ENCODE measurements at regions not wholly inside any gene's neighbourhood (a gene's known extent, or its start where the extent isn't known, plus 50 kb on each side); places are given as distances from the start of the nearest gene placed in this dataset.
"Not testable (repeated sequence)": the region's sequence is repeated elsewhere in the genome, so short reads cannot be mapped to it uniquely, and the experiment has no call there.

- WGBS (ENCODE audit: insufficient coverage), result 53% methylated on average over 5 of the region's 5 CpGs
- H3K4me1 ChIP-seq (ENCODE audit: control extremely low read depth in 1 of 4, control insufficient read depth in 4 of 4, insufficient read depth in 4 of 4, low read length in 3 of 4); DNase-seq; H3K27ac ChIP-seq (ENCODE audit: insufficient read depth in 1 of 2, low read depth in 1 of 2, low read length in 2 of 2, poor library complexity in 1 of 2, severe bottlenecking in 2 of 2); H3K4me3 ChIP-seq (ENCODE audit: control insufficient read depth in 1 of 7, extremely low read depth in 1 of 7, insufficient read depth in 4 of 7, low read depth in 2 of 7, low read length in 6 of 7); CTCF ChIA-PET; H3K36me3 ChIP-seq (ENCODE audit: control insufficient read depth in 4 of 4, insufficient read depth in 4 of 4, low read length in 3 of 4); POLR2A ChIA-PET; H3K27me3 ChIP-seq (replicated peaks in 2 of 5; ENCODE audit: control insufficient read depth in 4 of 5, insufficient read depth in 5 of 5, low read length in 4 of 5): not testable (repeated sequence)
- H3K9me3 ChIP-seq (ENCODE audit: control extremely low read depth in 1 of 5, control insufficient read depth in 4 of 5, insufficient read depth in 2 of 5, low read depth in 1 of 5, low read length in 4 of 5), result peaks cover 0 to 31% (median 22%) of the 10 kb centered on the region in 5 experiments
These were observed 4464.8 kb upstream of the OR11H1 start for GRCh38 chr22:11063022-11063685.

DNA sequence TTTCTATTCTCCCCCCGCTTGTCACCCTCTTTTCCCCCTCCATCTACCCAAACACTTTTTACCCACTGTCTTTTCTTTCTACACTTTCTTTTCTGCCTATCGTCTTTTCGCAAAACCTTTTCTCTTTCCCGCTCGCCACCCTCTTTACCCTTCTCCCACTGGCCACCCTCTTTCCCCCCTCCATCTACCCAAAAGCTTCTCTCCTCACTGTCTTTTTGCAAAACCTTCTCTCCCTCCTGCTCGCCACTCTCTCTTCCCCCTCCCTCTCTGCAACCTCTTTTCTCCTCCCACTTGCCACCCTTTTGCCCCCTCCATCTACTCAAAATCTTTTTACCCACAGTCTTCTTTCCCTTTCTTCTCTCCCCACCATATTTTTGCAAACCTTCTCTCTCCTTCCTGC, 4462.8 kb upstream of the OR11H1 start:
- POLR2A ChIA-PET; DNase-seq; H3K36me3 ChIP-seq (ENCODE audit: control insufficient read depth in 4 of 4, insufficient read depth in 4 of 4, low read length in 3 of 4); H3K4me3 ChIP-seq (ENCODE audit: control insufficient read depth in 1 of 7, extremely low read depth in 1 of 7, insufficient read depth in 4 of 7, low read depth in 2 of 7, low read length in 6 of 7); H3K27ac ChIP-seq (ENCODE audit: insufficient read depth in 1 of 2, low read depth in 1 of 2, low read length in 2 of 2, poor library complexity in 1 of 2, severe bottlenecking in 2 of 2); H3K27me3 ChIP-seq (replicated peaks in 2 of 5; ENCODE audit: control insufficient read depth in 4 of 5, insufficient read depth in 5 of 5, low read length in 4 of 5); CTCF ChIA-PET; H3K4me1 ChIP-seq (ENCODE audit: control extremely low read depth in 1 of 4, control insufficient read depth in 4 of 4, insufficient read depth in 4 of 4, low read length in 3 of 4): not testable (repeated sequence)
- H3K9me3 ChIP-seq (ENCODE audit: control extremely low read depth in 1 of 5, control insufficient read depth in 4 of 5, insufficient read depth in 2 of 5, low read depth in 1 of 5, low read length in 4 of 5), result peaks cover 0 to 28% (median 19%) of the 10 kb centered on the region in 5 experiments
- 70% methylated on average over 6 of the region's 6 CpGs for WGBS (ENCODE audit: insufficient coverage)

DNA sequence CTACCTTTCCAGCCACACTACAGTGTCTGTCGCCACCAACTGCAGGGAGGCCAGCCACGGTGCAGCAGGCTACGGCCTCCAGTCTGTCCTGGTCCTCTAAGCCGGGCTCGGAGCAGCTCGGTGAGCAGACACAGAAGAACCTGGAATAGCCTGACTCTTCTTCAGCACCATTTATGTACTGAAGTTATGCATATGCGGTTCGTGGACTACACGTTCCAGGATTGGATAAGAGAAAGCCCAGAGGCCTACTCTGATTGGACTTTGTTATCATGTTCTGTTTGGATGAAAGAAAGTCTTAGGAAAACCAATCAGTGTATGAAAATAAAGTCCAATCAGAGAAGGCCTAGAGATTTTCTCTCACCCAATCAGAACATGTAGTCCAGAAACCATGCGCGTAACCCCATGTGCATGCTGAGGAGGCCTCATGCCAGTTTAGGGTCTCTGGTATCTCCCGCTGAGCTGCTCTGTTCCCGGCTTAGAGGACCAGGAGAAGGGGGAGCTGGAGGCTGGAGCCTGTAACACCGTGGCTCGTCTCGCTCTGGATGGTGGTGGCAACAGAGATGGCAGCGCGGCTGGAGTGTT, 4462.0 kb upstream of the OR11H1 start:
- H3K27me3 ChIP-seq (replicated peaks in 2 of 5; ENCODE audit: control insufficient read depth in 4 of 5, insufficient read depth in 5 of 5, low read length in 4 of 5); H3K4me3 ChIP-seq (ENCODE audit: control insufficient read depth in 1 of 7, extremely low read depth in 1 of 7, insufficient read depth in 4 of 7, low read depth in 2 of 7, low read length in 6 of 7); H3K36me3 ChIP-seq (ENCODE audit: control insufficient read depth in 4 of 4, insufficient read depth in 4 of 4, low read length in 3 of 4); POLR2A ChIA-PET; H3K4me1 ChIP-seq (ENCODE audit: control extremely low read depth in 1 of 4, control insufficient read depth in 4 of 4, insufficient read depth in 4 of 4, low read length in 3 of 4); H3K27ac ChIP-seq (ENCODE audit: insufficient read depth in 1 of 2, low read depth in 1 of 2, low read length in 2 of 2, poor library complexity in 1 of 2, severe bottlenecking in 2 of 2); DNase-seq; CTCF ChIA-PET: not testable (repeated sequence)
- 76% methylated on average over 18 of the region's 18 CpGs for WGBS (ENCODE audit: insufficient coverage)
- H3K9me3 ChIP-seq (ENCODE audit: control extremely low read depth in 1 of 5, control insufficient read depth in 4 of 5, insufficient read depth in 2 of 5, low read depth in 1 of 5, low read length in 4 of 5), result peaks cover 0 to 26% (median 19%) of the 10 kb centered on the region in 5 experiments

DNA sequence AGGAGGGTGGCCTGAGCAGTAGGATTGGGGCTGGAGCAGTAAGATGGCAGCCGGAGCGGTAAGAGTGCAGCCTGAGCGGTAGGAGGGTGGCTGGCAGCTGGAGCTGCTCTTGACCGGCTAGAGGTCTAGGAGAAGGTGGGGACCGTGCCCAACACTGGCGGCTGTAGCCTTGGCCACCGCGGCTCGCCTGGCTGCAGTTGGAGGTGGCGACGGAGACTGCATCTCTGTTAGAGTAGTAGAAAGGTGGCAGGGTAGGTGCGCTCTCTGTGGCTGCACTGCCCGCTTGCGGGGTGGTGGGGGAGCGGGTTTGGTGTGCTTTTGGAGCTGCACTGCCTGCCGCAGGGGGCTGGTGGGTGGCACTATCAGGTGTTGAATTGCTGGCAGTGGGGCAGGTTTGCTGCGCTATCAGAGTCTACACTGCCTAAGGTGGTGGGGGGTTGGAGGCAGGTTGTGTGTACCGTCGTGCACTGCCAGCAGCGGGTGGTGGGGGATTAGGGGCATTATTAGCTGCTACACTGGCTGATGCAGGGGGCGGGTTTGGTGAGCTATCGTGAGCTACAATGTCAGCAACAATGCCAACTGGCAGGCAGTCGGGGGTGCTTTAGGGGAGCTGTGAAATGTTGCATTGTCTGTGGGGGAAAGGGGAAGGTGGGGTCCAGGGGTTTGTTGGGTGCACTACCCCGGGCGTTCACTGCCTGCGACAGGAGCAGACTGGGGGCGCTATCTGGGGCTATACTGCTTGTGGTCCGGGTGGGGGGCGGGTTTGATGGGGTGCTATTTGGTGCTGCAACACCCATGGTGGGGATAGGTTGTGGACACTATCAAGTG, 4461.3 kb upstream of the OR11H1 start:
- H3K9me3 ChIP-seq (ENCODE audit: control extremely low read depth in 1 of 5, control insufficient read depth in 4 of 5, insufficient read depth in 2 of 5, low read depth in 1 of 5, low read length in 4 of 5), result peaks cover 0 to 26% (median 19%) of the 10 kb centered on the region in 5 experiments
- H3K4me3 ChIP-seq (ENCODE audit: control insufficient read depth in 1 of 7, extremely low read depth in 1 of 7, insufficient read depth in 4 of 7, low read depth in 2 of 7, low read length in 6 of 7), result no peak overlapping the region
- H3K36me3 ChIP-seq (ENCODE audit: control insufficient read depth in 4 of 4, insufficient read depth in 4 of 4, low read length in 3 of 4), result no peaks in the 10 kb centered on the region
- H3K4me1 ChIP-seq (ENCODE audit: control extremely low read depth in 1 of 4, control insufficient read depth in 4 of 4, insufficient read depth in 4 of 4, low read length in 3 of 4), result no peaks in the 10 kb centered on the region
- ChIA-PET POLR2A (no interaction called here), CTCF (no interaction called here)
- H3K27me3 ChIP-seq (replicated peaks in 2 of 5; ENCODE audit: control insufficient read depth in 4 of 5, insufficient read depth in 5 of 5, low read length in 4 of 5), result no peaks in the 10 kb centered on the region
- no peak for DNase-seq
- H3K27ac ChIP-seq (ENCODE audit: insufficient read depth in 1 of 2, low read depth in 1 of 2, low read length in 2 of 2, poor library complexity in 1 of 2, severe bottlenecking in 2 of 2), result no peak overlapping the region
- 71% methylated on average over 29 of the region's 29 CpGs for WGBS (ENCODE audit: insufficient coverage)

GRCh38 chr22:11067286-11067871, 4460.6 kb upstream of the OR11H1 start:
- WGBS (ENCODE audit: insufficient coverage), result 71% methylated on average over 12 of the region's 13 CpGs
- POLR2A ChIA-PET, CTCF ChIA-PET: not testable (repeated sequence)

DNA sequence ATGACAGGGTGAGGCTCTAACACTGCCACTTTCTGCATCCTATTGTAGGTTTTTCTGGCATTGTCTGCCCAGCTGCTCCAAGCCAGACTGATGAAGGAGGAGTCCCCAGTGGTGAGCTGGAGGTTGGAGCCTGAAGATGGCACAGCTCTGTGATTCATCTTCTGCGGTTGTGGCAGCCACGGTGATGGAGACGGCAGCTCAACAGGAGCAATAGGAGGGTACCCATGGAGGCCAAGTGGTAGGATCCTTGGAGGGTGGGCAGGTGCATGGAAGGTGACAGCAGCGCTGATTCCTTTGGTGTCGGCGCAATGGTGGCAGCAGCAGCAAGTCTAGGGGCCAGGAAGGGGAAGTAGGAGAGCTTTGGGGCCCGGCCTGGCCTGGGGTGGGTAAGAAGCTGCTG, 4460.1 kb upstream of the OR11H1 start:
- H3K36me3 ChIP-seq (ENCODE audit: control insufficient read depth in 4 of 4, insufficient read depth in 4 of 4, low read length in 3 of 4); H3K4me1 ChIP-seq (ENCODE audit: control extremely low read depth in 1 of 4, control insufficient read depth in 4 of 4, insufficient read depth in 4 of 4, low read length in 3 of 4); CTCF ChIA-PET; DNase-seq; POLR2A ChIA-PET; H3K27me3 ChIP-seq (replicated peaks in 2 of 5; ENCODE audit: control insufficient read depth in 4 of 5, insufficient read depth in 5 of 5, low read length in 4 of 5); H3K4me3 ChIP-seq (ENCODE audit: control insufficient read depth in 1 of 7, extremely low read depth in 1 of 7, insufficient read depth in 4 of 7, low read depth in 2 of 7, low read length in 6 of 7); H3K27ac ChIP-seq (ENCODE audit: insufficient read depth in 1 of 2, low read depth in 1 of 2, low read length in 2 of 2, poor library complexity in 1 of 2, severe bottlenecking in 2 of 2): not testable (repeated sequence)
- H3K9me3 ChIP-seq (ENCODE audit: control extremely low read depth in 1 of 5, control insufficient read depth in 4 of 5, insufficient read depth in 2 of 5, low read depth in 1 of 5, low read length in 4 of 5), result peaks cover 0 to 26% (median 19%) of the 10 kb centered on the region in 5 experiments
- 66% methylated on average over 5 of the region's 7 CpGs for WGBS (ENCODE audit: insufficient coverage)

More at GRCh38 chr22:11067286-11067871, 4460.6 kb upstream of the OR11H1 start:
- not testable (repeated sequence) for DNase-seq; H3K27me3 ChIP-seq (replicated peaks in 2 of 5; ENCODE audit: control insufficient read depth in 4 of 5, insufficient read depth in 5 of 5, low read length in 4 of 5); H3K4me1 ChIP-seq (ENCODE audit: control extremely low read depth in 1 of 4, control insufficient read depth in 4 of 4, insufficient read depth in 4 of 4, low read length in 3 of 4); H3K4me3 ChIP-seq (ENCODE audit: control insufficient read depth in 1 of 7, extremely low read depth in 1 of 7, insufficient read depth in 4 of 7, low read depth in 2 of 7, low read length in 6 of 7); H3K36me3 ChIP-seq (ENCODE audit: control insufficient read depth in 4 of 4, insufficient read depth in 4 of 4, low read length in 3 of 4); H3K27ac ChIP-seq (ENCODE audit: insufficient read depth in 1 of 2, low read depth in 1 of 2, low read length in 2 of 2, poor library complexity in 1 of 2, severe bottlenecking in 2 of 2)
- H3K9me3 ChIP-seq (ENCODE audit: control extremely low read depth in 1 of 5, control insufficient read depth in 4 of 5, insufficient read depth in 2 of 5, low read depth in 1 of 5, low read length in 4 of 5), result peaks cover 0 to 26% (median 19%) of the 10 kb centered on the region in 5 experiments

DNA sequence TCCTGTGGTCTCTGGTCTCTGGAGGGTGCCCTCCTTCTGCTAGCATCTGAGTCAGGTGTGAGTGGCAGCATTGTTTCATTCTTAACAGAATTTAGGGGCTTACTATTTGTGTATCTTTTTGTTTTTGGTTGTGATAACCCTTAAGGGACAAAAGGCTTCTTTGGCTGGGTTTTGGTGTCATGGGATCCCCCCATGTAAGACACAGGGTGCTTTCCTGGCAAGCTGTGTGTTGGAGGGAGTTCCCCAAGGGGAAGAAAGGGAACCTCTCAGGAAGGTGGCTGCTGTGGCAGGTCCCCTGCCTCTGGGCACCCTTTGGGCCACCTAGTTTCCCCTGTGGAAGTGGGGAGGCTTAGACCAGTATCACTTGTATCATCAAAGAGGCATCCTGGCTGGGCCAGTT, 4459.6 kb upstream of the OR11H1 start:
- not testable (repeated sequence) for H3K4me3 ChIP-seq (ENCODE audit: control insufficient read depth in 1 of 7, extremely low read depth in 1 of 7, insufficient read depth in 4 of 7, low read depth in 2 of 7, low read length in 6 of 7); H3K36me3 ChIP-seq (ENCODE audit: control insufficient read depth in 4 of 4, insufficient read depth in 4 of 4, low read length in 3 of 4); H3K4me1 ChIP-seq (ENCODE audit: control extremely low read depth in 1 of 4, control insufficient read depth in 4 of 4, insufficient read depth in 4 of 4, low read length in 3 of 4)

More for the DNA sequence above, 4459.6 kb upstream of the OR11H1 start:
- CTCF ChIA-PET; POLR2A ChIA-PET; H3K27me3 ChIP-seq (replicated peaks in 2 of 5; ENCODE audit: control insufficient read depth in 4 of 5, insufficient read depth in 5 of 5, low read length in 4 of 5); DNase-seq; H3K27ac ChIP-seq (ENCODE audit: insufficient read depth in 1 of 2, low read depth in 1 of 2, low read length in 2 of 2, poor library complexity in 1 of 2, severe bottlenecking in 2 of 2): not testable (repeated sequence)
- H3K9me3 ChIP-seq (ENCODE audit: control extremely low read depth in 1 of 5, control insufficient read depth in 4 of 5, insufficient read depth in 2 of 5, low read depth in 1 of 5, low read length in 4 of 5), result peaks cover 0 to 23% (median 19%) of the 10 kb centered on the region in 5 experiments

Measured in common myeloid progenitor, CD34-positive (primary cell).